SK-N-SH (cell line): ENCODE measurements at regions not wholly inside any gene's neighbourhood (a gene's known extent, or its start where the extent isn't known, plus 50 kb on each side); places are given as distances from the start of the nearest gene placed in this dataset.

Source experiments
- CTCF ChIA-PET: fragments of 300-600, 350-600 bp; formaldehyde crosslinking; extraction: SDS; loops from one replicate; lab custom pipeline; 2021; lab: Yijun Ruan, JAX
- POLR2A ChIA-PET: fragments of 350-600 bp; sonication (Branson Sonifier 250); formaldehyde crosslinking; extraction: SDS; loops from one replicate; lab custom pipeline; 2020; ENCODE audit warnings: antibody characterized with exemption, inconsistent platforms; lab: Yijun Ruan, JAX
- DNase-seq: peaks from one replicate; pipeline ENCODE4 v3.0.0; 2012
- H2AFZ ChIP-seq: fragments of 200-600 bp; sonication (generic); 2 replicates; pipeline ENCODE4 v1.8.1; 2016; ENCODE audit warnings: antibody characterized with exemption, mild to moderate bottlenecking, low read depth
- H3F3A ChIP-seq: fragments of 200-600 bp; sonication (generic); replicated peaks from 2 replicates; pipeline ENCODE3; 2016; ENCODE audit warnings: antibody characterized with exemption, mild to moderate bottlenecking; ENCODE audit not compliant: insufficient read depth
- H3K27ac ChIP-seq, 2 experiments: fragments of 200-500 bp in 1 of 2; fragments of 200-600 bp in 1 of 2; sonication (Bioruptor generic) in 1 of 2; sonication (generic), shearing (Covaris generic) in 1 of 2; 2 replicates each; pipeline versions ENCODE4 v1.5.1 to v1.6.1; 2014 to 2016; ENCODE audit warnings: low read depth in 2 of 2, inconsistent platforms in 1 of 2, low read length in 1 of 2, mild to moderate bottlenecking in 1 of 2, mixed read lengths in 1 of 2
- H3K27me3 ChIP-seq: fragments of 200-600 bp; sonication (generic), shearing (Covaris generic); 2 replicates; pipeline ENCODE4 v1.6.1; 2016; ENCODE audit warnings: mixed run types; ENCODE audit not compliant: insufficient read depth
- H3K36me3 ChIP-seq, 2 experiments: fragments of 200-500 bp in 1 of 2; fragments of 200-600 bp in 1 of 2; sonication (Bioruptor generic) in 1 of 2; sonication (generic) in 1 of 2; replicated peaks in 1 of 2; 2 replicates each; pipeline versions ENCODE3 to v1.5.1; 2014 to 2016; ENCODE audit warnings: low read length in 1 of 2, mild to moderate bottlenecking in 1 of 2; ENCODE audit not compliant: insufficient read depth in 2 of 2, control insufficient read depth in 1 of 2
- H3K4me1 ChIP-seq, 2 experiments: fragments of 200-500 bp in 1 of 2; fragments of 200-600 bp in 1 of 2; sonication (Bioruptor generic) in 1 of 2; sonication (generic), shearing (Covaris generic) in 1 of 2; 2 replicates each; pipeline versions ENCODE4 v1.5.1 to v1.6.1; 2014 to 2016; ENCODE audit warnings: low read depth in 1 of 2, low read length in 1 of 2, mixed run types in 1 of 2; ENCODE audit not compliant: insufficient read depth in 2 of 2, control insufficient read depth in 1 of 2
- H3K4me2 ChIP-seq: fragments of 200-600 bp; sonication (generic), shearing (Covaris generic); 2 replicates; pipeline ENCODE4 v1.6.1; 2017; ENCODE audit warnings: mixed run types
- H3K4me3 ChIP-seq, 2 experiments: fragments of 200-500 bp in 1 of 2; fragments of 200-600 bp in 1 of 2; sonication (Bioruptor generic) in 1 of 2; sonication (generic), shearing (Covaris generic) in 1 of 2; 2 replicates each; pipeline versions ENCODE4 v1.5.1 to v1.8.1; 2014 to 2016; ENCODE audit warnings: low read depth in 2 of 2, inconsistent platforms in 1 of 2, low read length in 1 of 2, mild to moderate bottlenecking in 1 of 2, mixed read lengths in 1 of 2, moderate library complexity in 1 of 2
- H3K79me2 ChIP-seq: fragments of 200-600 bp; sonication (generic); 2 replicates; pipeline ENCODE4 v1.8.1; 2017; ENCODE audit warnings: mild to moderate bottlenecking; ENCODE audit not compliant: insufficient read depth
- H3K9ac ChIP-seq: fragments of 200-600 bp; sonication (generic); 2 replicates; pipeline ENCODE4 v1.6.1; 2017; ENCODE audit warnings: mixed run types
- H3K9me2 ChIP-seq: fragments of 200-600 bp; sonication (generic); 2 replicates; pipeline ENCODE4 v1.6.1; 2017; ENCODE audit warnings: mixed run types
- H3K9me3 ChIP-seq: fragments of 200-600 bp; sonication (generic); 2 replicates; pipeline ENCODE4 v1.6.1; 2017; ENCODE audit warnings: mixed run types, mild to moderate bottlenecking, moderate library complexity
- H4K20me1 ChIP-seq: fragments of 200-600 bp; sonication (generic); 2 replicates; pipeline ENCODE4 v1.6.1; 2017; ENCODE audit warnings: mild to moderate bottlenecking, mixed run types; ENCODE audit not compliant: insufficient read depth
- CHD2 ChIP-seq: fragments of 150-350 bp; IDR thresholded peaks from 2 replicates; pipeline ENCODE4 v1.6.1; 2018; ENCODE audit warnings: low read length; ENCODE audit not compliant: partially characterized antibody
- CTCF ChIP-seq: fragments of 200-600 bp; sonication (generic); IDR thresholded peaks from 2 replicates; pipeline ENCODE4 v1.6.1; 2017; ENCODE audit warnings: antibody characterized with exemption, mild to moderate bottlenecking, moderate library complexity
- ELF1 ChIP-seq: IDR thresholded peaks from 2 replicates; pipeline ENCODE4 v1.4.0; 2012
- GATA2 ChIP-seq: sonication (generic); formaldehyde crosslinking; IDR thresholded peaks from 2 replicates; pipeline ENCODE4 v1.5.0; 2020; ENCODE audit warnings: mild to moderate bottlenecking, missing genetic modification reagents
- IRF3 ChIP-seq: fragments of 150-350 bp; IDR thresholded peaks from 2 replicates; pipeline ENCODE4 v1.6.1; 2016; ENCODE audit warnings: mild to moderate bottlenecking, low read depth, low read length
- MEF2A ChIP-seq: IDR thresholded peaks from 2 replicates; pipeline ENCODE4 v1.4.0; 2012; ENCODE audit warnings: low read depth, borderline replicate concordance
- NFIC ChIP-seq: IDR thresholded peaks from 2 replicates; pipeline ENCODE4 v1.4.0; 2012; ENCODE audit warnings: borderline replicate concordance
- PBX3 ChIP-seq: IDR thresholded peaks from 2 replicates; pipeline ENCODE4; 2012
- RCOR1 ChIP-seq: fragments of 150-350 bp; IDR thresholded peaks from 2 replicates; pipeline ENCODE4 v1.6.1; 2017; ENCODE audit warnings: antibody characterized with exemption, low read length
- RXRA ChIP-seq: IDR thresholded peaks from 2 replicates; pipeline ENCODE4 v1.4.0; 2012; ENCODE audit warnings: low read depth, mild to moderate bottlenecking, borderline replicate concordance
- TAF1 ChIP-seq: IDR thresholded peaks from 2 replicates; pipeline ENCODE4 v1.6.1; 2012; ENCODE audit warnings: low read depth, mild to moderate bottlenecking, low read length, moderate library complexity, borderline replicate concordance
- TEAD4 ChIP-seq: IDR thresholded peaks from 2 replicates; pipeline ENCODE4 v1.4.0; 2012; ENCODE audit warnings: mild to moderate bottlenecking, borderline replicate concordance; ENCODE audit not compliant: insufficient read depth
- USF1 ChIP-seq: IDR thresholded peaks from 2 replicates; pipeline ENCODE4 v1.4.0; 2012; ENCODE audit warnings: low read depth, borderline replicate concordance
- ZBTB33 ChIP-seq: IDR thresholded peaks from 2 replicates; pipeline ENCODE4 v1.4.0; 2012; ENCODE audit warnings: low read depth, borderline replicate concordance
- WGBS: methylation state at CpG from one replicate; pipeline ENCODE4 v1.1.6; 2017; ENCODE audit warnings: low lambda C conversion rate; 5-methylcytosine and 5-hydroxymethylcytosine counted together

GRCh38 chr20:39571171-39571570 lies 609.0 kb downstream of the DHX35 start:
- Histone ChIP-seq H2AFZ (no peak overlapping the region), H3K36me3 (no peaks in the 10 kb centered on the region), H3K9me3 (no peaks in the 10 kb centered on the region), H3K27me3 (no peaks in the 10 kb centered on the region), H3K9me2 (no peaks in the 10 kb centered on the region), H3K4me2 (no peak overlapping the region), H3F3A (no peaks in the 10 kb centered on the region), H4K20me1 (no peaks in the 10 kb centered on the region), H3K79me2 (no peaks in the 10 kb centered on the region), H3K9ac (no peak overlapping the region), H3K4me1 (peaks cover 0 to 6% of the 10 kb centered on the region in 2 experiments; a peak in 2 of 4 replicates), H3K4me3 (no peak overlapping the region), H3K27ac (no peak overlapping the region)
- DNase-seq, result no peak
- TF ChIP-seq IRF3 (no peak), PBX3 (no peak), ELF1 (no peak), USF1 (no peak), RCOR1 (no peak), TAF1 (no peak), CTCF (no peak), TEAD4 (no peak), NFIC (no peak), ZBTB33 (no peak), CHD2 (no peak), GATA2 (CRISPR knock-in tag) (no peak), RXRA (no peak), MEF2A (no peak)
- POLR2A ChIA-PET, result no interaction called here
- CTCF ChIA-PET, result interaction anchor here (2.0 kb wide), 1 partner anchor 10 kb away, joined by 4 read pairs; no protein-coding TSS in a partner anchor
- 33% methylated on average over 5 of the region's 5 CpGs for WGBS
